Kidney (tissue), 13 donors: ENCODE measurements at regions not wholly inside any gene's neighbourhood (a gene's known extent, or its start where the extent isn't known, plus 50 kb on each side); places are given as distances from the start of the nearest gene placed in this dataset.

Source experiments
- DNase-seq, 5 donors: peaks; one replicate each; pipeline ENCODE4 v3.0.0-alpha.2; 2013 to 2020
- FAIRE-seq: peaks from 2 replicates; lab custom pipeline; 2012; peaks lifted over from hg19 to GRCh38; lab: Jason Lieb, UNC
- H3K27ac ChIP-seq, 2 donors: one replicate each; pipeline ENCODE4 v1.7.0; 2013; ENCODE audit warnings: low read depth in 2 of 2, low read length in 2 of 2, inconsistent platforms in 1 of 2
- H3K27me3 ChIP-seq: one replicate; pipeline ENCODE4 v1.7.1; 2013; ENCODE audit warnings: low read length, inconsistent platforms; ENCODE audit not compliant: control insufficient read depth, insufficient read depth
- H3K36me3 ChIP-seq, 3 donors: one replicate each; pipeline versions ENCODE4 v1.7.0 to v1.7.1; 2013; ENCODE audit warnings: low read length in 3 of 3, control low read depth in 1 of 3, inconsistent platforms in 1 of 3; ENCODE audit not compliant: insufficient read depth in 3 of 3, control insufficient read depth in 2 of 3
- H3K4me1 ChIP-seq, 3 donors: one replicate each; pipeline versions ENCODE4 v1.7.0 to v1.7.1; 2013; ENCODE audit warnings: low read length in 3 of 3, inconsistent platforms in 1 of 3, low read depth in 1 of 3; ENCODE audit not compliant: control insufficient read depth in 2 of 3, insufficient read depth in 2 of 3
- H3K4me3 ChIP-seq, 3 donors: one replicate each; pipeline versions ENCODE4 v1.7.0 to v1.8.1; 2013; ENCODE audit warnings: low read length in 3 of 3, control low read depth in 1 of 3, inconsistent platforms in 1 of 3
- H3K9ac ChIP-seq, 3 donors: one replicate each; pipeline versions ENCODE4 v1.7.0 to v1.7.1; 2013; ENCODE audit warnings: low read length in 3 of 3, control low read depth in 1 of 3, inconsistent platforms in 1 of 3
- H3K9me3 ChIP-seq, 3 donors: one replicate each; pipeline versions ENCODE4 v1.7.0 to v1.7.1; 2013; ENCODE audit warnings: low read length in 3 of 3, control low read depth in 1 of 3, inconsistent platforms in 1 of 3; ENCODE audit not compliant: control insufficient read depth in 2 of 3, insufficient read depth in 1 of 3
- CTCF ChIP-seq: IDR thresholded peaks from 3 replicates; pipeline ENCODE4 v1.5.1; 2012; ENCODE audit warnings: mild to moderate bottlenecking, moderate library complexity, borderline replicate concordance; ENCODE audit not compliant: insufficient read depth; ENCODE audit errors: extremely low read depth
- intact Hi-C: fragments of 100-400 bp; cut with DNase I; formaldehyde crosslinking; loops from one replicate; pipeline ENCODE4 v1.11.1; 2022
- donor health status: control.
- donor health status: control.
- donor health status: control.
- donor health status: control.
- donor health status: control.
- donor health status: DM: yes; HTN: yes; CAD: no.
- donor health status: Normal renal cell carcinoma (clear cell type).

DNA sequence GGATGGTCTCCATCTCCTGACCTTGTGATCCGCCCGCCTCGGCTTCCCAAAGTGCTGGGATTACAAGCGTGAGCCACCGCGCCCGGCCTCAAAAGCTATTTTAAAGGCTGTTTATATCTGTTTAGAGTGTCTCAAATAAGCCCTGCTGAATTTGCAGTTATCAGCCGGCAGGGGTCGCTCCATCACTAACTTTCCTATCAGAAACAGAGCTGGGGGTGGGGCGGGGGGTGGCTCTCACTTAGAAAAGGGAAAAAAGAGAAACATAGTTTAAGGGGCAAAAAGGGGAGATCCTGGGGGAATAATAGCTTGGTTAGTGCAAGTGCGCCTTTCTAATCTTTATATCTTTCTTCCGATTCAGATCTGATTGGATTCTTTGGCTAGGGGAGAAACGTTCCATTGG lies 450.7 kb downstream of the UBE2NL start:
- Histone ChIP-seq H3K27me3 (no peaks in the 10 kb centered on the region), H3K9ac (no peak overlapping the region), H3K4me3 (no peak overlapping the region), H3K4me1 (no peaks in the 10 kb centered on the region), H3K27ac (no peak overlapping the region), H3K36me3 (no peaks in the 10 kb centered on the region), H3K9me3 (no peaks in the 10 kb centered on the region)
- FAIRE-seq (no peak), DNase-seq (no peak)
- no peak for TF ChIP-seq CTCF
- intact Hi-C loops, result no loop called here

DNA sequence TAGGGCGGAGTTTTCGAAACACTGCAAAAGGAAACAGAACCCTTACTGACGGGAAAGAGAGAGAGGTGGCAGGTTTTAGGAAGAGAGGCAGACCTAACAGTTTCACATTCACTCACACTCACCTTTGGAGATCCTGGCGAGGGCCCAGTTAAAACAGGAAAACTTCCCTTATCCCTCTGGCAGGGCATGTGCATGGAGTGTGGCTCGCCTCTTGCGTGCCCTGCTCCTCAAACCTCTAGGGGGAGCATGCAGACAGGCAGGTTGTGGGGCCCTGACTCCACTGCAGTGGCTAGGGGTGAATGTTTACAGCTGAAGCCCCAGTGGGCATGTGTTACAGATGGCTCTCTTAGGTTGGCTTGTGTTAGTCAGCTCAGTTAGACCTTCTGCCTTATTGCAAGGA lies 451.5 kb downstream of the UBE2NL start:
- no peak for TF ChIP-seq CTCF
- Histone ChIP-seq H3K9ac (no peak overlapping the region), H3K9me3 (no peaks in the 10 kb centered on the region), H3K4me3 (no peak overlapping the region), H3K27me3 (no peaks in the 10 kb centered on the region), H3K4me1 (no peaks in the 10 kb centered on the region), H3K36me3 (no peaks in the 10 kb centered on the region), H3K27ac (no peak overlapping the region)
- DNase-seq (no peak), FAIRE-seq (no peak)
- intact Hi-C loops, result no loop called here

- no peaks in the 10 kb centered on the region for H3K27me3 ChIP-seq
- no peaks in the 10 kb centered on the region for H3K9me3 ChIP-seq
- FAIRE-seq, result no peak
- DNase-seq, result no peak
- H3K27ac ChIP-seq, result no peak overlapping the region
- no peaks in the 10 kb centered on the region for H3K36me3 ChIP-seq
- no peaks in the 10 kb centered on the region for H3K4me1 ChIP-seq
- no peak overlapping the region for H3K4me3 ChIP-seq
- intact Hi-C loops, result no loop called here
- TF ChIP-seq CTCF, result no peak
- no peak overlapping the region for H3K9ac ChIP-seq
Measured at GRCh38 chrX:144379156-144379555, 495.3 kb downstream of the UBE2NL start.

DNA sequence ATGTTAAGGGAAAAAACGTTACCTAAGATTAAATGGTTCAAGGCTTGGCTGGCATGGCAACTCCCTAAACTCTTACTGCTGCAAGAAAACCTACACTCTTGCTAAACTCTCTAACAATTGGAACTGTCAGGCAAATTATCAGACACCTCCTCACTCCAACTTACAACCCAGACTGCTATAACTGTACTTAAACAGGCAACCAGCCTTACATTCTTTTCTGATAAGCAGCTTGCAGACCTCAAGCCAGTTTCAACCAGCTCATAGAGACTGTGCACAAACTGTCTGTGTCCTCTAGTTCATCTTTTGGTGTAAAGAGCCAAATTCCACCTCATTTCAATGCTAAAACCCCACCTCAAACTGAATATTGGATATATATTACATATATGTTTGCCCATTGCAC lies 504.9 kb downstream of the UBE2NL start:
- FAIRE-seq, result no peak
- intact Hi-C loops, result no loop called here

More for the DNA sequence above, 504.9 kb downstream of the UBE2NL start:
- Histone ChIP-seq H3K27me3 (no peaks in the 10 kb centered on the region), H3K27ac (no peak overlapping the region), H3K9me3 (no peaks in the 10 kb centered on the region), H3K4me3 (no peak overlapping the region), H3K9ac (no peak overlapping the region), H3K4me1 (no peaks in the 10 kb centered on the region), H3K36me3 (no peaks in the 10 kb centered on the region)
- no peak for TF ChIP-seq CTCF
- DNase-seq, result no peak
